ENCODE measurements at regions not wholly inside any gene's neighbourhood (a gene's known extent, or its start where the extent isn't known, plus 50 kb on each side); places are given as distances from the start of the nearest gene placed in this dataset.

DNA sequence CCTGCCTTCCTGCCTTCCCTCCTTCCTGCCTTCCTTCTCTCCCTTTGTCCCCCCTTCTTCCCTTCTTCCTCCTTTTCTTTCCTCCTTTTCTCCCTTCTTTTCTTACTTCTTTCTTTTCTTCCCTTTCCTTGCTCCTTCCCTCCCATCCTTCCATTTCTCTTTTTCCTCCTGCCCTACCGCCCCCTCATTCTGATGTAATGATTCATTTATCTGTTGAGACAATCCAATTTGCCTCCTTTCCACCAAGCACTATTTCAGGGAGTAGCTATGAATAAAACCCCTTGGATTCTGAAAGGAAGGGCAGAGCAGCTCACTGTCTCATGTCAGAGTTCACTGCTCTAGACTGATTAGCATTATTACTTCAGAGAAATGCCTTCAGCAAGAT lies 462.6 kb downstream of the PDCD6IP start:
- Mint-ChIP-seq H3K4me3 (ENCODE audit: unreplicated experiment) (no peak overlapping the region), H3K4me1 (ENCODE audit: low read depth, unreplicated experiment) (peaks cover 7% of the 10 kb centered on the region), H3K27ac (ENCODE audit: unreplicated experiment) (no peak overlapping the region), H3K27me3 (ENCODE audit: insufficient read depth, unreplicated experiment) (peaks cover 4% of the 10 kb centered on the region), H3K9me3 (ENCODE audit: unreplicated experiment) (no peaks in the 10 kb centered on the region), H3K36me3 (ENCODE audit: insufficient read depth, unreplicated experiment) (no peaks in the 10 kb centered on the region)
- TF ChIP-seq, protein P1, sequence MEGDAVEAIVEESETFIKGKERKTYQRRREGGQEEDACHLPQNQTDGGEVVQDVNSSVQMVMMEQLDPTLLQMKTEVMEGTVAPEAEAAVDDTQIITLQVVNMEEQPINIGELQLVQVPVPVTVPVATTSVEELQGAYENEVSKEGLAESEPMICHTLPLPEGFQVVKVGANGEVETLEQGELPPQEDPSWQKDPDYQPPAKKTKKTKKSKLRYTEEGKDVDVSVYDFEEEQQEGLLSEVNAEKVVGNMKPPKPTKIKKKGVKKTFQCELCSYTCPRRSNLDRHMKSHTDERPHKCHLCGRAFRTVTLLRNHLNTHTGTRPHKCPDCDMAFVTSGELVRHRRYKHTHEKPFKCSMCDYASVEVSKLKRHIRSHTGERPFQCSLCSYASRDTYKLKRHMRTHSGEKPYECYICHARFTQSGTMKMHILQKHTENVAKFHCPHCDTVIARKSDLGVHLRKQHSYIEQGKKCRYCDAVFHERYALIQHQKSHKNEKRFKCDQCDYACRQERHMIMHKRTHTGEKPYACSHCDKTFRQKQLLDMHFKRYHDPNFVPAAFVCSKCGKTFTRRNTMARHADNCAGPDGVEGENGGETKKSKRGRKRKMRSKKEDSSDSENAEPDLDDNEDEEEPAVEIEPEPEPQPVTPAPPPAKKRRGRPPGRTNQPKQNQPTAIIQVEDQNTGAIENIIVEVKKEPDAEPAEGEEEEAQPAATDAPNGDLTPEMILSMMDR (IDR thresholded peaks at IDR 0.05; ENCODE audit: insufficient read depth in 1 of 2, low read depth in 1 of 2, low read length in 1 of 2, severe bottlenecking in 1 of 2, unreplicated experiment in 1 of 2): no peak
- intact Hi-C loops (cut with micrococcal nuclease; ENCODE audit: unreplicated experiment): loop anchor here (10.0 kb wide), 1 partner anchor 124 kb away; no protein-coding TSS in a partner anchor
- DNase-seq: no peak
- Histone ChIP-seq H3K9me3 (no peaks in the 10 kb centered on the region), H3K36me3 (ENCODE audit: control insufficient read depth, insufficient read depth, low read length) (no peaks in the 10 kb centered on the region), H3K27me3 (replicated peaks; ENCODE audit: control insufficient read depth, insufficient read depth, low read length) (no peaks in the 10 kb centered on the region), H3K4me3 (ENCODE audit: low read depth, low read length) (no peak overlapping the region), H3K4me1 (no peaks in the 10 kb centered on the region)
- CTCF ChIA-PET: interaction anchor here (1.0 to 2.4 kb wide), 6 partner anchors 9 to 427 kb away, joined by 3 to 46 read pairs (median 5); no protein-coding TSS in a partner anchor
- no TSS peak for BruUV-seq (replicated peaks)
- POLR2A ChIA-PET: no interaction called here

DNA sequence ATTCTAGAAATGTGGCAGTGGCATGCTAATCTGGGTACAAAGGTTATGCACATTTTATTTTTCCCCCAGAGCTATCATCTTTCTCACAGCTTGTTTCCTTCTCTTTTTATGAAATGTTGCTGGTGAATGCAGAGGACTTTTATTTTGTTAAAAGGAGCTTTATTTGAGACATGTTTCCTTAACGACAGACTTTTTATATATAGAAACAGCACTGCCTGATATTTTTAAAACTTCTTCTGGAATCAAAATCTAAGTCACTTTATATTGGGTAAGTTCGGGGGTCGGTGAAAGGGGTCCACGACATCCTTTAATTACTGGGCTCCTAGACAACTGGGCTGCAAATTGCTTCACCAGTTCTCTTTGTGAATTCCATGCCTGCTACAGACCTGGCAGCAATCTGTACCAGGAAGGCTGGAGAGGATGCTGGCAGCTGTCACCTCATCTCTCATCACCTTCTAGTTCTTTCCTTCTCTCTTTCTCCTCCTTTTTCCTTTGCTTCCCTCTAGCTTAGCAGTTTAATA lies 464.7 kb downstream of the PDCD6IP start:
- Histone ChIP-seq H3K4me3 (ENCODE audit: low read depth, low read length) (no peak overlapping the region), H3K36me3 (ENCODE audit: control insufficient read depth, insufficient read depth, low read length) (no peaks in the 10 kb centered on the region), H3K27me3 (replicated peaks; ENCODE audit: control insufficient read depth, insufficient read depth, low read length) (no peaks in the 10 kb centered on the region), H3K4me1 (no peaks in the 10 kb centered on the region), H3K9me3 (no peaks in the 10 kb centered on the region)
- Mint-ChIP-seq H3K4me1 (ENCODE audit: low read depth, unreplicated experiment) (peaks cover 7% of the 10 kb centered on the region), H3K4me3 (ENCODE audit: unreplicated experiment) (no peak overlapping the region), H3K27ac (ENCODE audit: unreplicated experiment) (no peak overlapping the region), H3K9me3 (ENCODE audit: unreplicated experiment) (no peaks in the 10 kb centered on the region), H3K36me3 (ENCODE audit: insufficient read depth, unreplicated experiment) (no peaks in the 10 kb centered on the region), H3K27me3 (ENCODE audit: insufficient read depth, unreplicated experiment) (peaks cover 5% of the 10 kb centered on the region)
- no TSS peak for BruUV-seq (replicated peaks)
- TF ChIP-seq, protein P1 (IDR thresholded peaks at IDR 0.05; ENCODE audit: insufficient read depth in 1 of 2, low read depth in 1 of 2, low read length in 1 of 2, severe bottlenecking in 1 of 2, unreplicated experiment in 1 of 2): no peak
- CTCF ChIA-PET: interaction anchor here (0.7 kb wide), 1 partner anchor 421 kb away, joined by 4 read pairs; no protein-coding TSS in a partner anchor
- intact Hi-C loops (cut with micrococcal nuclease; ENCODE audit: unreplicated experiment): loop anchor here (10.0 kb wide), 1 partner anchor 122 kb away; no protein-coding TSS in a partner anchor
- DNase-seq: no peak
- POLR2A ChIA-PET: no interaction called here

DNA sequence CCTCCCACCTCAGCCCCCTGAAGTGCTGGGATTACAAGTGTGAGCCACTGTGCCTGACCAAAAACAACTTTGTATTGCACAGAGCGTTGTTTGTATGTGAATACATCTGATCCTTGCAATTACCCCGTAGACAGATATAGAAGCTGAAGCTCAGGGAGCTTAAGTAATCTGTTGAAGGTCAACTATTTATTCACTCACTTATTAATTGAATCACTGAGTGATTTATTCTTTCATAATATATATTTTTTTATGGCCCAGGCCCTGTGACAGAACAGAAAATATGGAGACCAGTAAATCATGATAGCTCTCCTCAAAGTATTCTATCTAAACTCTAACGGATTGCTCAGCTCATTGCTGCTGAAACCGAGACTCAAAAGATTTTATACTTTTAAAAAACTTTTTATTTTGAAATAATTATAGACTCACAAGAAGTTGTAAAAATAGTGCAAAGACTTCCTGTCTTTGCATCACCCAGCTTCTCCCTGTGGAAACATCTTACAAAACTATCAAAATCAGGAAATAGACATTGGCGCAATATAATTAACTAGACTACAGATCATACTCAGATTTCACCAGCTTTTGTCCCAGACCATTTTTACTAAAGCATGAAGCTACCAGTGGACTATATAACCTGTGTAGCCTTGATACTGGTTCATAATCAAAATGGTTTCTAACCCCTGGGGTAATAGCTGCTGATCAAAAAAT lies 466.1 kb downstream of the PDCD6IP start:
- no peaks in the 10 kb centered on the region for H3K4me1 ChIP-seq
- Mint-ChIP-seq H3K4me3 (ENCODE audit: unreplicated experiment) (no peak overlapping the region), H3K36me3 (ENCODE audit: insufficient read depth, unreplicated experiment) (no peaks in the 10 kb centered on the region), H3K27me3 (ENCODE audit: insufficient read depth, unreplicated experiment) (peaks cover 5% of the 10 kb centered on the region), H3K9me3 (ENCODE audit: unreplicated experiment) (no peaks in the 10 kb centered on the region), H3K27ac (ENCODE audit: unreplicated experiment) (no peak overlapping the region), H3K4me1 (ENCODE audit: low read depth, unreplicated experiment) (peaks cover 7% of the 10 kb centered on the region)
- no peaks in the 10 kb centered on the region for H3K27me3 ChIP-seq (replicated peaks; ENCODE audit: control insufficient read depth, insufficient read depth, low read length)
- no peaks in the 10 kb centered on the region for H3K9me3 ChIP-seq
- no peaks in the 10 kb centered on the region for H3K36me3 ChIP-seq (ENCODE audit: control insufficient read depth, insufficient read depth, low read length)
- POLR2A ChIA-PET: no interaction called here
- intact Hi-C loops (cut with micrococcal nuclease; ENCODE audit: unreplicated experiment): loop anchor here (10.0 kb wide), 1 partner anchor 120 kb away; no protein-coding TSS in a partner anchor
- no TSS peak for BruUV-seq (replicated peaks)
- H3K4me3 ChIP-seq (ENCODE audit: low read depth, low read length): no peak overlapping the region
- DNase-seq: no peak
- CTCF ChIA-PET: interaction anchor here (1.0 kb wide), 1 partner anchor 419 kb away, joined by 4 read pairs; no protein-coding TSS in a partner anchor
- TF ChIP-seq, protein P1 (IDR thresholded peaks at IDR 0.05; ENCODE audit: insufficient read depth in 1 of 2, low read depth in 1 of 2, low read length in 1 of 2, severe bottlenecking in 1 of 2, unreplicated experiment in 1 of 2): no peak

Measured in Caco-2 (cell line).